Umbilical cord (tissue), 1 donor: ENCODE measurements at regions not wholly inside any gene's neighbourhood (a gene's known extent, or its start where the extent isn't known, plus 50 kb on each side); places are given as distances from the start of the nearest gene placed in this dataset.

ENCODE experiments used
- DNase-seq: peaks from one replicate; pipeline ENCODE4 v3.0.0-alpha.2; 2015; ENCODE audit warnings: low spot score

DNA sequence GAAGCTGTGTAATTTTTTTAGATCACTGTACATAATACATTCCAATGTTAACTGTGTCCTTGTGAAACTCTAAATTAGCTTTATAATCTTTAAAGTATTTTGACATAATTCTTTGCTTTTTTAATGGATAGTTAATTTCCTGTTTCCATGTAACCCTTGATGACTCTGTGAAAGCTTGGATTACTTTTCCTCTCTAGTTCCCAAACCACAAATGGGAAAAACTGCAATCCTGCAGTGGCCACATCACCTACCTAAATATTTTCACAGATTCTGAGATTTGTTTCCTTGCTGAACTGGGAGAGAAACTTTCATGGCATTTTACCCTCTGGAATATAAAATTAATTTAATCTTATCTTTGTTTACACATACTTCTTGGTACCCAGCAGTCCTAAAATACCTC is 161.6 kb upstream of the CCDC68 start:
- DNase-seq, result no peak

DNA sequence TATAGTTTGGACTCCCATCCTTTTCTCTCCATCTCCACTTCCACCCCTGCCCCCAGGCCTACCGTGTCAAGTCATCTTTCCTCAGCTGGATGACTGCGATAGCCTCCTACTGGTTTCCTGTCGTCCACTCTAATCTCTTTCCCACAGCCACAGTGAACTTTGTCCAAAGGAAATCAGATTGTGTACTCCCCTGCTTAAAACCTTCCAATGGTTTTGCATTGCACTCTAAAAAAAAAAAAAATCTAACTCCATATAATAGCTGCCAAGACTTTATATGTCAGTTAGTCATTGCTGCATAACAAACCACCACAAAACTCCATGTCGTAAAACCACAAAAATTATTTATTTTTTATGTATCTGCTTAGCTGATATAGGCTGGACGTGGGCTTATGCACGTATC is 160.2 kb upstream of the CCDC68 start:
- no peak for DNase-seq

DNA sequence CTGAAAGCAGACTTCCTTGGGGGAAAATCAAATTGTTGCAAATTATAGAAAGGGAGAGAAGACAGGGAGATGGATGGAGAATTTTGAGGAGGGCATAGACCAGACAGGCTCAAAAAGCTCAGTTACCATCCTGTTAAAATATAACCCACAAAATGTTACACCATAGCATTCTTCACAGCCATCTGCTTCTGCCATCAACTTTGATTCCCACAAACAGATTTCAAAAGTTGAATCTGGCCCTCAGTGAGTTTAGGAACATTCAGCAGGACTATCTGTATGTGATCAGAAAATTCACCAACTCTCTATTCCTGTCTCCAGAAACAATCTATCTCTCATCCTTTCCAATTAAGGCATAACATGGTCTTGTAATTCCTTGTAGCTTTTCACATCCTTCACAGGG is 159.8 kb upstream of the CCDC68 start:
- no peak for DNase-seq

DNA sequence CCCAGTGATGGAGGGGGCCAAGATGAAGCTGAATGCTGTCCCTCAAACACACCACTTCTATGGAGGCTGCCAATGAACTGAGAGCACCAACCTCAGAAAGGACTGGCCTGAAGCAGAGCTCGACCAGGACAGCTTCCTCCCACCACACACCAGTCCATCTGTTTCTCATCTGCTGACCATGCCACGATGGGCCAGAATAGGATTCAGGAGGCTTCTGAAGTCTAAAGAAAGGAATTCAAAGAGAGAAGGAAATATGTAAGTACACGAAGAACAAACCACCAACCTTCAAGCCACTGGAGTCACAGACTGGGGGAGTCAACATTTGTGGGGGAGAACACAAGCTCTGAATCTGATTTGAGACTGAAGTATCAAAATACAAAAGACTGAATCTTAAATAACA is 157.6 kb upstream of the CCDC68 start:
- no peak for DNase-seq

DNA sequence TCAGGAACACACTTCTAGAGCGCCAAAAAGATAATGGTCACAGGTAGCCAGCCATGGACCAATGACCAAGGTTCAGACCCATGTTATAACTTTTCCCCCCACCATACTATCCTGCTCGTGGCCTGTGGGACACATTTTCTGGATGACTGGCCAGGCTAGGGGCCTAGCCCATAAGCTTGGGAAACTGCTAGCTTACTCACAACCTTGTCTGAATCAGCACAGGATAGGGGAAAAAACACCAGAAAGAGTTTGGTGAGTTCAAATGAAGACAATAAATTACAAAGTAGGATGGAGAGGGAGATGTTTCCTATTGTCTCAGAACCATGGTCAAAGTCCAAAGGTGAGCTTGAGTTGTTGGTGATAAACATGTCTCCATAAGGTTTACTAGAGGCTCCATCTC is 156.3 kb upstream of the CCDC68 start:
- no peak for DNase-seq

DNA sequence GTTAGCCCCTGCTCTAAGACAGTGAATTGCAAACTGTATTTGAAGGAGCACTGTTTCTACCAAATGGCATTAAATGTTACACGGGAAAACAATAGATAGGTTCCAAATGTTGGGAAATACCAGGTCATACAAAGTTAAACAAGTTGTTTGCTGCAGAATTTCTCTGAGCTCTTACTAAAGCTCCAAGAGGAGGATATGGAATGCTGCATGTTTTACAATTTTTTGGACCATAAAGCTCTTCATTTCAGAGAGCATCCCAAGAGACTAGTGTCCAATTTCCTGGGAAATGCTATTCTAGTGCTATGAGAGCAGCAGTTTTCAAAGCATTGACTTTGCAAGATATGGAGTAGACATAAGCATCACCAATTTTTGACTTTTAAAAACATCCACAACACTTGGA is 155.6 kb upstream of the CCDC68 start:
- no peak for DNase-seq

DNA sequence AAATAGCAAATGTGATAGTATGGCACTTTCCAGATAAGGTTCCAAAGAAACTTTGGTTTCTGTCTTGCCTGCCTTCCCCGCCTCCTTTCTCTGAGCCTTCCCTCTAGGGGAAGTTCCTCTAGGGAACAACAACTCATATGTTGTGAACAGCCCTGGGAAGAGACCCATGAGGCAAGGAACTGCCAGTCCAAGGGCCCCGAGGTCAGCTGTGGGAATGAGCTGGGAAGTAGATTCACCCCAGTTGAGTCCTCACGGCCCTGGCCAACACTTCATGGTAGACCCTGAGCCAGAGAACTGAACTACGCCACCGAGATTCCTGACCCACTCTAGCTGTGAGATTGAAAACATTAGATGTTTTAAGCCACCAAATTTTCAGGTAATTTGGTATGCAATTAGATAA is 154.5 kb upstream of the CCDC68 start:
- no peak for DNase-seq

DNA sequence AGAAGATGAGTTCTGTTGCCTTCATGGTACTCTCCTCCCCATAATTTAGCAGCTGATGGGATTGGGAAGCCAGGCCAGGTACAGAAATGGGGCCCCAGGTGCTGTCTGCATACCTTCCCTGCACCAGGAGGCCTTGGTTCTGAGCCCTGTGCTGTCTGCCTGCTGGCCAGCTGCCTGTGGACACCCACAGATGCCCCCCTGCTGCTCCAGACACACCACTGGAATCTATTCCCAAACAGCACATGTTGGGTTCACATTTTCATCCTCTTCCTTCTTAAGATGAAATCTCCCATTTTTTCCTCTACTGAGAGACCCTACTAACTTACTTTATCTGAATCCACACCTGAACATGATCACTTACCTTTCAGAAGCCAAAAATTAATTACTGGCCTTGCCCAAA is 152.0 kb upstream of the CCDC68 start:
- no peak for DNase-seq

DNA sequence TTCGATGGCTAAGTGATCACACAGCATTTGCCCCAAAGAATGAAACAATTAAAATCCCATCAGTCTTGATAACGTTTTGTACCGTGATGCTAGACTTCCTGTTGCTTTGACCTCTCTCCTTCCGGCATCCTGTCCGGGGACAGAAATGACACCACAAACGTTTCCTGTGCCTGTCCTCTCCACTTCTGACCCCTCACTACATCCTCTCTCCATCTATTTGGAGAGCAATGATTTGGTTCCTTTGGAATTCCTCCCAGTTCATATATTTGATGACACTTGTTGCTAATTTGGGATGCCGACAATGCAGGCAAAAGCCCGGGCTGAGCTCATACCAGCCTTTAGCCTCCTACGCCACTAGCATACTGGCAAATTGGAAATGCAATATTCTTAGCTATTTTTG is 151.2 kb upstream of the CCDC68 start:
- no peak for DNase-seq

DNA sequence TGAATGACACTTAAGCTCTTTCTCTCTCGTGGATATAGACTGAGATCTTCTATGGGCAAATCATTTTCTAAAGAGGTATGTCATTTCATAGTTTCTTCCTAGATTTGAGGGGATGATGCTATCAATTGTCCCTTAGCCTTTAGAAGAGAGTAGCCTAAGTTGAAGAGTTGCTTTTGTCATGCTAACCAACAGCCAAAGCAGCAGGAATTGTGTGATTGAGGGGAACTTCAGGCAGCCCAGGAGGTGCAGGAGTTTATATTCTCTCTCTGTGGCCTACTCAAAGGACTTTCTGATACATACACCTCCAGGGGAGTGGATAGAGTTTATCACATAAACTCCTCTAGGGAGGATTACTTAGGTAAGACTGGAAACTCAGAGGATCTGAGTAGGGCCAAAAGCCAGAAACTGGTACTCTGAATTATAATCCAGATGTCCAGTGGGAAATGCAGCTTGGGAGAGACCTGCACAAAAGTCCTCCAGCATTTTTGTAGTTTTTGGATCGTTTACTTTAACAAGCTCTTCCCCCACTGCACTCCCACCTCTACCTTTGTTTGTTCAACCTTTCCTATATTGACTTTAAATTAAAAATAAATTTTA is 150.7 kb upstream of the CCDC68 start:
- DNase-seq, result no peak

DNA sequence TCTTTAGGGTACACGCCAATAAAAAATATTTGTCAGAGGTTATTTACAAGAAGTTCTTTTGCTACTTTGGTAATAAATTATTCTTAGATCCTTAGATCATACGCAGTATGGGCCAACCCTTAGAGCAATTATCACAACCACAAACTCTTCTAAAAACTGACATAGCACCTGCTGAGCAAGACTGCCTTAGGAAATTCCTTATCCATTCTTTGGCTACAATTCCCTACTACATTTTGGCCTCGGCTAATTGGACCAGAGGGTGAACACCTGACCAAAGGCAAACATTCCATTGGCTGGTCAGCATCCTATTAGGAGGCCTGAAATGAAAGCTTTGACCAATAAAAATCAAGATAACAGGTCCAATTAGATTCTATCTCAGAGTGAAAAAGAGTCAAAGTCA is 147.6 kb upstream of the CCDC68 start:
- no peak for DNase-seq

DNA sequence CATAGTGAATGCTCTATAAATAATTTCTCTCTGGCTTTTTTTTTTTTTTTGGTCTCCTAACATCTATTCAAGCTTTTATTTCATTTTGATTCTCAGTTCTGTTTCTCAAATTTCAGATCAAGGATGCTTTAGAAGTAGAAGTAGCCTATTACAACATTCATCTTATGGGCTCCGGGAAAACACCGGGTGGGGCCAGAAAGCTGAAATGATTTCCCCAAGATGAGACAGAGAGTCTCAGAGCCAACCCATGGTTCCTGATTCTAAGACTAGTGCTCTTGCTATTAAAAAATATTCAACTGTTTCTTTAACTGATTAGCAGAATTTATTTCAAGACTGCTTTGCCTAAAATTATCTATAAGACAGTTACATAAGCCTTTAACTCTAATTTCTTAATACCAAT is 147.2 kb upstream of the CCDC68 start:
- DNase-seq, result no peak

DNA sequence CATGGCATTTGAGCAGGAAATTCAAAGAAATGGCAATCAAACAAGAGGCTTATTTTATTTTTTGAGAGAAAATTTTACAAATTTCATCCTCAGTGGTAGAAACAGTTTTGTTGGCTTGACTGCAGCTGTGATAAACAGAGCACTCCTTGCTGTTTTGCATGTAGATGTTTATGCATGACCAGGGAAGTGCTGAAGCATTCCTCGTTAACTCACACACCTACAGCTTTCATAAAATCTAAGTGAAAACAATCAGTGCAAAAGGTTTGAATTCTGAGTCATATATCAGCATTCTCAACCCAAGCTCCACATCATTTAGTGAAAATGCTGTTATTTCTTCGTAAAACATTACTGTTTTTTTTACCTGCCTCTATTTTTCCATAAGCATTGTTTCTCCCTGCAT is 146.6 kb upstream of the CCDC68 start:
- DNase-seq, result no peak

DNA sequence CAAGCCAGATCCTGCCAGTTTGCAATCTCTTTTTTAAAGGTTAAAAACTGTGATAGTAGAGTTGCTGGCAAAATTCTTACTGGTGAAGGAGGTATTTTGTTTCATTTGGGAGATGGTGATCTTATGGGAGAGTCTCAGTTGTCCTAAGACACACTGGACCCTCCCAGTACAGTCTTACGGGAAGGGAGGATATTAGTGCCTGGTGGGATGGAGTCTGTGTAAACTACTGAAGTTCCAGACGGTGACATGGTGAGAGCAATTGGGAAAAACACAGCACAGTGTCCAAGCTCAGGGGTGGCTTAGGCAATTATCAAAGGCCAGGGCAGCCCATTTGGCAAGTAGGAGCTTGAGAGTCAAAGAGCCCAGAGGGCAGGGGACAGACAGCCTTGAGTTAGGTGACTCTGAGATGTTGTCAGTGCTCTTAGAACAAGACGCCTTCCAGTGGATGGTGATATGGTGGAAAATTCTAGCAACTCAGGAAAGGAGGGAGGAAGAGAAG is 143.7 kb upstream of the CCDC68 start:
- DNase-seq, result no peak

DNA sequence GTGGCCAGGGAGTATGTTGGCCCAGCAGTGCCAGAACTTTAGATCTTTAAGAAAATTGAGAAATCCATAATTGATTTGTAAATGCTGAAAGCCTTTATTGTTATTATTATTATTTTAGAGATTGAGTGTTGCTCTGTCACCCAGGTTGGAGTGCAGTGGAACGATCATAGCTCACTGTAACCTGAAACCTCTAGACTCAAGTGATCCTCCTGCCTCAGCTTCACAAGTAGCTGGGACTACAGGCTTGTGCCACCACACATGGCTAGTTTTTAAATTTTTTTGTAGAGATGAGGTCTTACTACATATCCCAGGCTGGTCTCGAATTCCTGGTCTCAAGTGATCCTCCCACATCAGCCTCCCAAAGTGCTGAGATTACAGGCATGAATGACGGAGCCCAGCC is 143.2 kb upstream of the CCDC68 start:
- no peak for DNase-seq

DNA sequence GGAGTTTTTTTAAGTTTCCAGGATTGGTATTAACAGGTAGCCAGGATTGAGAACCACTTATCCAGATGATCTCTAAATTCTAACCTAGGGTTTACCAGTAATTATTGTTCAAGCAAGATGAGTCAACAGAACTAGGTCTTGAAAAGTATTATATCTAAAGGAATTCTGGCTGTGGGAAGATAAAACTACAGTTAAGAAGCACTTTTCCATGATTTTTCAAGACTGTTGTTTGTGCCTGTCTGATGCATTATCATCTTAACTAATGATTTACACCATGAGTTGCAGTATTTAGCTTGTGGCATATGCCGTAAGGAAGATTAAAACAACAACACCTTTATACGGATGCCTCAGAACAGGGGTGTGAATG is 142.2 kb upstream of the CCDC68 start:
- no peak for DNase-seq

DNA sequence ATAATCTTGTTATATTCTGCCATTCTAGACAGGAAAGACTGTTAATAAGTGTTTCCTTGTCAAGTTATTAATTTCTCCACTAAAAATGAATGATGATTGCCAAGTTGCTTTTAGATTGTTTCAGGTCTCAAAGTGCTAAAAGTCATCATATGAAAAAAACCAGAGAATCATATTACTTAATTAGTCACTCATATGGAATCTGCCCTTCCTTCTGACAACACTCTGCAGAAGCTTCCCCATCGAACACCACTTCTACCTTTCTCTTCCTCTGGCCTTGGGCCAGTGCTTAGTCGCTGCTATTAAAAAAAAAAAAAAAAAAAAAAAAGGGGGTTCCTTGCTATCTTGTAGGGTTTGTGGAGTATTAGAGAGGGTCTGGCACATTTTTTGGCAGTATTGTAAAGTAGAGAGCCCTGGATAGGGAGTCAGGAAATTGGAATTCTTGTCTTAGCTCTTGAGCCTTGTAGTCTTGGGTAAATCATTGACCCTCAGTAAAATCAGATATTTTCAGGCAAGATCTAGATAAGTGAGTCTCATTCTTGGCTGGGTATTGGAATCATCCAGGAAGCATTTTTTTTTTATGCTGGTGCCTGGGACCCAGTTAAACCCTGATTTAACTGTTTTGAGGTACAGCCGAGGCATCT is 141.7 kb upstream of the CCDC68 start:
- peak; percentile 38 for DNase-seq

DNA sequence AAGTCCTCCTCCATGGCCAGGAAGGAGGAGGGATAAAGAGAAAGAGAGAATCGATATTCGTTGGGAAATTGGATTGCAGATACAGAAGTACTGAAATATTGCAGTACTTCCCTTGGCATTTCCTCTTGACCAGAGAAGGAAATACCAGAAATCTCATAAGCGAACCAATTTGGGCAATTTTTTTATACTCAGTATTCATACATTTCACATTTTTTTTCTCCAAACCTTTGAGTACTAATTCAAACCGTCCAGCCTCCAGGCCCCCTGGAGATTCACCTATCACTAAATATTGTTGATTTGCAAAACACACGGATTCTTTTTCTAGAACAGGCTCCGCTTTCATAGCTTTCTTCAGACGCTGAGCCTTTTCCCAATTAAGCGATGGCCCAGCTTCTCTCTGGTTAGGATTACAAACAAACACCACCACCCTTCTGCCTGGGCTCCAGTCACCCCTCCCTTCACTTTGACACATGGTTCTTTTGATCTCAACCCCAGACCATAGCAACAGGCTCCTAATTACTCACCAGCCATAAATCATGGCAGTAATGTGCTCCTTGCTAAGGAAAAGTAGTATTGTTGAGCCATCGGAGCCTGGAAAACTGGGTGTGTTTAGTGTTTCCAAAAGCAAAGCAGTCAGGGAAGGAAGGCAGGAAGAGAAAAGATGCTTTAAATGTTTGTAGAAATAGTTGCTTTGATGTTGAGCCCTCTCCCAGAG is 138.4 kb upstream of the CCDC68 start:
- DNase-seq, result peak; percentile 82

DNA sequence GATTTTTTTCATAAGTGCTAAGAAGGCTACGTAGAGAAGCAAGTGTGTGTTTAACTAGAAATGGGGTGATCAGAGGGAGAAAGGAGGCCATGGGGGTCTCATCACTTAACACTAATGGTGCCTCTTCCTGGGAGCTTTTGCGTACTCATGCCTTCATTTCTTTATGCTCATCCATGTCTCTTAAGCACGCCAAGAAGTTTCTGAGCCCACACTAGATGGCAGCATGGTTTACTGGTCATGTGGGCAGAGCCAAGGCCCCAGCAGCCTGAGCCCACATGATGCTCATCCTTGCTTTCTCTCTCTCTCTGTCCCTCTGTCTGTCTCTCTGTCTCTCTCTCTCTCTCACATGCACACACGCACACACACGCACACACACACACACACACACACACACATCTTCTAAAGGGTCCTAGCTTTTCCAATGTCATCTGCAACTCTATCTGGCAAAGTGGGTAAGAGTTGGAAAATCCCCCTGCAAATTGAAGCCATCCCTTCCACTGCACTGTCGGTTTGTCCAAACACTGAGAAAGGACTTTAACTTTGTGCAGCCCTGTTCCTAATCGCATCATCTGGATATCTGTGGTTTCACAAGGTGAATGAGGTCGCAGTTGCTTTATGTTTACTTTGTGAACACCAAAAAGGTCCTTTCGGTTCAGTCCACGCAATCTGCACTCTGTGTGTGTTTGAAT is 137.1 kb upstream of the CCDC68 start:
- DNase-seq, result peak; percentile 64

DNA sequence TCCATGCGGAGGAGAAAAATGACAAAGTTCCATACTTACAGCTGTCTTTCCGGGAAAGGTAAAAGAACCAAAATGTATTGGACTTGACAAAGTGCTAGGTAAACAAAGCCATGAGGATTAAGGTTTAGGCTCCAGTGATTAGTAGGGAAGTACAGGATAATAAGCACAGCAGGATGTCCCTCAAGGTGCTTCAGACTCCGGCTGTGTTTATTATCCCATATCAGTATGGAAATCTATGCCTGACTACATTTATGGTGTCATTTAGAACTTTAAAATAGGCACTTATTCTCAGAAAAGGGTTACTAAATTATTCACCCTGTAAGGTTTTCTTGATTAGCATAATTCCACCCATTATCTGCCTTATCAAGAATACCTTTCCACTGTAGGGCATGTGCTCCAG is 136.3 kb upstream of the CCDC68 start:
- DNase-seq, result no peak

DNA sequence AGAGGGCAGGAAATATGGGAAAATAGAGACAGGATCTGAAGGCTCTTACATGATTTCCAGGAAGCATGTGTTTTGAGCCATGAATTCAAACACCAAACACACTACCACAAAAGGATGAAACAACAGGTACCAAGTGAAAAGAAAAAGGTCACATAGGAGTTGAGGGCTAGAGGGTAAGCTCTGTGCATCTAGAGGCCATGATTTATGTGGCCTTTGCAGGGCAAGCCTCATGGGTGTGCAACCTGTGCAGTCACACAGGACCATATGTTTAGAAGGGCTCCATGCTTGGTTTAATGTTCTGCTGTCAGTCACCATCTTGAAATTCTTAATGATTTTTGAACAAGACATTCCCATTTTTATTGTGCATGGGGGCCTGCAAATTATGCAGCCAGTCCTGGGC is 134.5 kb upstream of the CCDC68 start:
- DNase-seq, result no peak

DNA sequence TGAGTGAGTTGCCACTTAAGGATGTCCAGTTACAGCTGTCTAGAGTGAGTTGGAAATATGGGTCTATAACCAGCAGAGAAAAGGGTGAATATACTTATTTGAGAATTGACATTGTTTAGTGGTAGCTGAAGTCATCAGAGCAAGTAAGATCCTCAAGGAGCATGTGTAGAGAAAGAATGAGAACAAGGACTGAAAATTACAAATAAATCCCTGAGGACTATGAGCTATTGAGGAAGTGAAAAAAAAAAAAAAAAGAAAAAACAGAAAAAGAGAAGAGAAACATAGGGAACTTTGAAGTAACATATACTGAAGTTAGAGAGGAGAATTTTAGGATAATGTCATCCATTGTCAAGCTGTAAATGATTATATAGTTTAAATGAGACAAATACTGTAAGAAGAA is 134.0 kb upstream of the CCDC68 start:
- DNase-seq, result no peak

DNA sequence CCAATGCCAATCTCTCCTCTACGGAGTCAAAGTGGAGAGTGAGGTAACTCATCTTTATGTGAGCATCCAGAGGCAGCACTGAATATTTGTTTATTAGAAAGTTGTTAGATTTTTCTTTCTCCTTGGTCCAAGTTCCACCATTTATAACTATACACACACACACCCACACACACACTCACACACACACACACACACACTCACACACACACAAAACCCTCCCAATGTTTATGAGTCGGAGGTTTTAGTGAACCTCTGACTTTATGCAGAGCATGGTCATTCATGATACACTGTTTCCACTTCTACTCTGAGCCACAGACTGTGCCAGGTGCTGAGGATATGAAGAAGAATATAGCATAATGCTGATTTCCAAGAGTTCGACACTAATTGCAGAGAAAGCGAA is 132.9 kb upstream of the CCDC68 start:
- DNase-seq, result no peak
